Panc1 (cell line): ENCODE measurements at regions not wholly inside any gene's neighbourhood (a gene's known extent, or its start where the extent isn't known, plus 50 kb on each side); places are given as distances from the start of the nearest gene placed in this dataset.

Source experiments
- ATAC-seq: fragments of 200-7000 bp; cut with Tn5 transposase; 2 replicates; pipeline ENCODE4 v1.9.1; 2020; ENCODE audit warnings: mild to moderate bottlenecking, moderate library complexity
- BruUV-seq: library from RNA; stranded (reverse); fragments of 400-500 nt; replicated peaks from 2 replicates; lab custom pipeline; 2021; lab: Mats Ljungman, UMichigan
- CTCF ChIA-PET: fragments of 300-600 bp; sonication (Branson Sonifier 250); formaldehyde crosslinking; loops from one replicate; lab custom pipeline; 2022; ENCODE audit warnings: antibody characterized with exemption; lab: Charles Lee
- POLR2A ChIA-PET: fragments of 300-600 bp; sonication (Branson Sonifier 250); formaldehyde crosslinking; loops from one replicate; lab custom pipeline; 2022; ENCODE audit warnings: antibody characterized with exemption; lab: Charles Lee
- DNase-seq: peaks from one replicate; pipeline ENCODE4 v3.0.0-alpha.2; 2010; ENCODE audit warnings: low read depth, low spot score
- H3K27ac ChIP-seq: 2 replicates; pipeline ENCODE4 v1.5.1; 2011; ENCODE audit warnings: mild to moderate bottlenecking, low read length, inconsistent platforms
- H3K27me3 ChIP-seq: fragments of 200-500 bp; sonication (Bioruptor generic); 2 replicates; pipeline ENCODE4 v1.6.0; 2014; ENCODE audit warnings: low read length, inconsistent platforms; ENCODE audit not compliant: control insufficient read depth, insufficient read depth
- H3K36me3 ChIP-seq: fragments of 200-500 bp; sonication (Bioruptor generic); 2 replicates; pipeline ENCODE4 v1.5.1; 2014; ENCODE audit warnings: inconsistent platforms, mild to moderate bottlenecking, low read length, moderate library complexity; ENCODE audit not compliant: control insufficient read depth, insufficient read depth
- H3K4me1 ChIP-seq: 2 replicates; pipeline ENCODE4 v1.5.1; 2011; ENCODE audit warnings: inconsistent platforms, mild to moderate bottlenecking, low read length, moderate library complexity; ENCODE audit not compliant: control insufficient read depth, insufficient read depth
- H3K4me3 ChIP-seq, 2 experiments: 2 replicates each; pipeline ENCODE4 v1.5.1; 2011 to 2012; ENCODE audit warnings: low read depth in 2 of 2, low read length in 2 of 2, mild to moderate bottlenecking in 2 of 2, inconsistent platforms in 1 of 2, moderate library complexity in 1 of 2
- H3K9me3 ChIP-seq: fragments of 200-500 bp; sonication (Bioruptor generic); 2 replicates; pipeline ENCODE4 v1.5.1; 2014; ENCODE audit warnings: low read depth, mild to moderate bottlenecking, inconsistent platforms, low read length, moderate library complexity; ENCODE audit not compliant: control insufficient read depth, insufficient read depth
- CTCF ChIP-seq: fragments of 450-650 bp; IDR thresholded peaks from 2 replicates; pipeline ENCODE4 v1.5.1; 2017; ENCODE audit warnings: mild to moderate bottlenecking
- POLR2AphosphoS5 ChIP-seq: IDR thresholded peaks from 2 replicates; pipeline ENCODE4 v1.6.1; 2012; ENCODE audit warnings: mild to moderate bottlenecking, low read depth, low read length, moderate library complexity
- REST ChIP-seq, 2 experiments: IDR thresholded peaks; 2 replicates each; pipeline ENCODE4 v1.6.1; 2011 to 2012; ENCODE audit warnings: low read depth in 2 of 2, control low read depth in 1 of 2, low read length in 1 of 2, mild to moderate bottlenecking in 1 of 2, moderate library complexity in 1 of 2; ENCODE audit not compliant: insufficient read depth in 1 of 2
- SIN3A ChIP-seq: IDR thresholded peaks from 2 replicates; pipeline ENCODE4 v1.6.1; 2012; ENCODE audit warnings: low read depth, mild to moderate bottlenecking, low read length, moderate library complexity, borderline replicate concordance; ENCODE audit not compliant: insufficient read depth
- TCF7L2 ChIP-seq: IDR thresholded peaks from 2 replicates; pipeline ENCODE4 v1.6.1; 2011; ENCODE audit warnings: mild to moderate bottlenecking, low read depth, low read length, inconsistent platforms
- in situ Hi-C: cut with HindIII; loops from 2 replicates; pipeline ENCODE4 v1.10.0; 2016; ENCODE audit warnings: low sequenced_read_pairs, low pct_unique_long_range_greater_than_20kb
- intact Hi-C: fragments of 100-400 bp; cut with micrococcal nuclease; formaldehyde crosslinking; loops from one replicate; pipeline ENCODE4 v1.10.0; 2022; ENCODE audit not compliant: unreplicated experiment

- TF ChIP-seq REST (IDR thresholded peaks at IDR 0.05; ENCODE audit: insufficient read depth in 1 of 2, low read depth in 2 of 2, low read length in 1 of 2) = no peak
- no peak for TF ChIP-seq SIN3A
- TF ChIP-seq POLR2AphosphoS5 = no peak
- TF ChIP-seq TCF7L2 = no peak
- TF ChIP-seq CTCF = no peak
- H3K36me3 ChIP-seq = no peaks in the 10 kb centered on the region
- no peak overlapping the region for H3K27ac ChIP-seq
- no peak for DNase-seq
- no TSS peak for BruUV-seq
- H3K4me3 ChIP-seq = no peak overlapping the region
- ChIA-PET CTCF (no interaction called here), POLR2A (no interaction called here)
- intact Hi-C loops (no loop called here), in situ Hi-C loops (no loop called here)
- no peaks in the 10 kb centered on the region for H3K9me3 ChIP-seq
- H3K4me1 ChIP-seq = no peaks in the 10 kb centered on the region; the same call in 1 of the 2 replicates
- ATAC-seq = no peak
- H3K27me3 ChIP-seq = no peaks in the 10 kb centered on the region
Measured at GRCh38 chr1:200294241-200294640, 115.6 kb downstream of the ZNF281 start.

- ChIA-PET POLR2A (no interaction called here), CTCF (no interaction called here)
- Histone ChIP-seq H3K27me3 (no peaks in the 10 kb centered on the region), H3K36me3 (no peaks in the 10 kb centered on the region), H3K4me1 (no peaks in the 10 kb centered on the region; the same call in 1 of the 2 replicates), H3K9me3 (no peaks in the 10 kb centered on the region), H3K27ac (no peak overlapping the region), H3K4me3 (no peak overlapping the region)
- in situ Hi-C loops = no loop called here
- TF ChIP-seq TCF7L2 (no peak), SIN3A (no peak)
- ATAC-seq (no peak), DNase-seq (no peak)
- intact Hi-C loops = no loop called here
- BruUV-seq = no TSS peak
Measured at GRCh38 chr1:200292699-200293098, 117.1 kb downstream of the ZNF281 start.

- no TSS peak for BruUV-seq
- Histone ChIP-seq H3K27ac (no peak overlapping the region; the same call in 1 of the 2 replicates), H3K9me3 (no peaks in the 10 kb centered on the region), H3K36me3 (no peaks in the 10 kb centered on the region), H3K27me3 (no peaks in the 10 kb centered on the region), H3K4me3 (no peak overlapping the region), H3K4me1 (no peaks in the 10 kb centered on the region; the same call in 1 of the 2 replicates)
- no peak for ATAC-seq
- CTCF ChIA-PET = no interaction called here
- POLR2A ChIA-PET = interaction anchor here (0.7 kb wide), 1 partner anchor 459 kb away, joined by 3 read pairs; no protein-coding TSS in a partner anchor
- in situ Hi-C loops = no loop called here
- intact Hi-C loops = no loop called here
- no peak for TF ChIP-seq CTCF
- no peak for TF ChIP-seq SIN3A
- TF ChIP-seq REST (IDR thresholded peaks at IDR 0.05; ENCODE audit: insufficient read depth in 1 of 2, low read depth in 2 of 2, low read length in 1 of 2) = no peak
- TF ChIP-seq TCF7L2 = no peak
- TF ChIP-seq POLR2AphosphoS5 = no peak
- DNase-seq = no peak
Measured at GRCh38 chr1:200291106-200291505, 118.7 kb downstream of the ZNF281 start.
